HG03521 (cell line): ENCODE measurements at regions not wholly inside any gene's neighbourhood (a gene's known extent, or its start where the extent isn't known, plus 50 kb on each side); places are given as distances from the start of the nearest gene placed in this dataset.

Experiments
- ATAC-seq: cut with Tn5 transposase; IDR thresholded peaks from one replicate; pipeline ENCODE4 v1.9.1; 2021; ENCODE audit warnings: mild to moderate bottlenecking, moderate library complexity; ENCODE audit not compliant: unreplicated experiment

DNA sequence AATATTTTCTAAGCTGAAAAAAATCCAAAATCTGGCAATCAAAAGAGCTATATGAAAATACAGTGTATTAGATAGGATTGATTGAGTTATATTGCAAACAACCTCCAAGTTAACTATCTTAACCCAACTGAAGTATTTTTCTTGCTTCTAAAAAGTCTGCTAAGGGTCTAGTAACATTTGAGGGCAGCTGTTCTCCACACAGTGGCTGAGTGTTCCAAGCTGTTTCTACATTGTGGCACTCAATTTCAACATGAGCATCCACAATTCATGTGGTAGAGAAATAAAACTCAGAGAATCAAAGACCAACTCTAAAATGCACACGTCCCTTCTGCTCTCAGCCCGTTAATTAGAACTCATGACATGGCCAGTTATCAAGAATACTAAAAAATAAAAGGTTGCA lies 340.0 kb downstream of the C12orf50 start:
- ATAC-seq = no peak

DNA sequence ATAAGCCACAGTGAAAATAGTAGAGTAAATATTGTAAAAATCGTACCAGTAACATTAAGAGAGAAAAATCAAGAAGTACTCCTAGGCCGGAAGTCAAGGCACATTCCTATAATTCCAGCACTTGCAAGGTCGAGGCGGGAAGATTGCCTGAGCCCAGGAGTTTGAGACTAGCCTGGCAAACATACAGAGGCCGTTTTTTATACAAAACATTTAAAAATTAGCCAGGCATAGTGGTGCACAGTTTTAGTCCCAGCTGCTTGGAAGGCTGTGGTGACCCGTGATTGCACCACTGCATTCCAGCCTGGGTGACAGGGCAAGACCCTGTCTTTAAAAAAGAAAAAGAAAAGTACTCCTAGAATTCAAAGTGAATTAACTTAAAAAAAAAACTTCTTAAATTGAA lies 341.8 kb downstream of the C12orf50 start:
- ATAC-seq = no peak

DNA sequence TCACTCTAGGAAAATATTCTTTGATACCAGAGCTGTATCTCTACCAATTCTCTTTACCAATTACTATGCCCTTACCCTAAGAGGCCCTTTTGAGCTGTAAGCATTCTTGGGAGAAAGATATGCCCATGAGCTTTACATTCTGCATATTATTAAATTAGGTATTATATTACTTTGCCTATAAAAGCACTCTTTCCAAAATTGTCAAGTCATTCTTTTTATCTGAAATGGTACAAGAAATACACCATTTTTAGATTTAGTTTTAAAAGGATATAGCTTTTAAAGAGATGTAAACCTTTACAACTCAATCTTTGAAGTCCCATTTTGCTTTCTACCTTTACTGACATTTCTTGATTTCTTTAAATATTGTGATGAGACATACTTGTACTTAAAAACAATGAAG lies 343.5 kb downstream of the C12orf50 start:
- ATAC-seq = no peak

DNA sequence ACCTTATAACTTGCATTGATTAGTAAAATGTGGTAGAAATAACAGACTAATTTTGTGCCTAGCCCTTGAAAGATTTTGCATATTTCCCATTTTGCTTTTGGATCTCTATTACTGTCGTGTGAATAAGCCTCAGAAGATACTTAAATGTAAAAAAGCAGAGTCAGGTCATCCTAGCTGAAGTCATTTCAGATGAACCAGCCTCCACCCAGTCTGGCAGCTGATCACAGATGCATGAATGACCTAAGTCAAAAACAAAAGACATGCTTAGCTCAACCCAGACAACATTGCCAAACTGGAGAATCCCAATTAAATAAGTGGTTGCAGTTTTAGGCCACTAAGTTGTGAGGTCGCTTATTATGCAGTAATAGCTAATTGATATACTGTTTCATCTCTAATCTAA lies 349.9 kb downstream of the C12orf50 start:
- ATAC-seq = no peak

DNA sequence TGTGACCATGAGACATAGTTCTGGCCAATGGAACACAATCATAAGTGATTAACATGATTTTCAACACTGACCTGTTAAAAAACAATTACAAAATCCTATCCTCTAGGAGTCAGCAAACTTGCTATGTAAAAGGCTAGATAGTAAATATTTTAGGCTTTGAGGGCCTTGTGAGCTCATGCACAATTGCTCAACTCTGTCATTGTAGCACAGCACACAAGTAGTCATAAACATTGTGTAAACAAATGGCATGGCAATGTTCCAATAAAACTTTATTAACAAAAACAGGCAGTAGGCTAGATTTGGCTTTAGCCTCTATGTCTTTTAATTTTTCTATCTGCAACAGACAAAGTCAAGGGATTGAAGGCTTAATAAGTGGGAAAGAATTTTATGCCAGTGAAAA lies 350.7 kb downstream of the C12orf50 start:
- ATAC-seq = no peak

DNA sequence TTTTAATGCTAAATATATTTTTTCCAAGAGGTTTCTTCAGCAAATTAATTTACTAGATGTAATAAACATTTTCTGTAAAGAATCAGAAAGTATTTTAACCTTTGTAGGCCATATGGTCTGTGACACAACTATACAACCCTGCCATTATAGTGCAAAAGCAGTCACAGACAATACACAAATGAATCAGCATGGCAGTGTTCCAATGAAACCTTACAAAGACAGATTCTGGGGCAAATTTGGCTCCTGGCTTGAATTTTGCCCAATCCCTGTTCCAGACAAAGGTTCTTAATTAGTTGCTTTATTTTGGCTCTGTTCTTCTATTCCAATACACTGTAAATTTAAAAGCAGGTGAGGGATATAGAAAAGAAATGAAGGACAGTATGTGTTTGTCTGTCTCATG lies 352.5 kb downstream of the C12orf50 start:
- no peak for ATAC-seq

DNA sequence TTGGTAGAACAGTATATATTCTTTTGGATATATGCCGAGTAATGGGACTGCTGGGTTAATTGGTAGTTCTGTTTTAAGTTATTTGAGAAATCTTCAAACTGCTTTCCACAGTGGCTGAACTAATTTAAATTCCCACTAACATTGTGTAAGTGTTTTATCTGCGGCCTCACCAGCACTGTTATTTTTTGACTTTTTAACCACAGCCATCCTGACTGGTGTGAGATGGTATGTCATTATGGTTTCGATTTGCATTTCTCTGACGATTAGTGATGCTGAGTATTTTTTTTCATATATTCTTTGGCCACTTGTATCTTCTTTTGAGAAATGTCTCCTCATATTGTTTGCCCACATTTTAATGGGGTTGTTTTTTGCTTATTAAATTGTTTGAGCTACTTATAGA lies 357.4 kb downstream of the C12orf50 start:
- ATAC-seq = no peak

DNA sequence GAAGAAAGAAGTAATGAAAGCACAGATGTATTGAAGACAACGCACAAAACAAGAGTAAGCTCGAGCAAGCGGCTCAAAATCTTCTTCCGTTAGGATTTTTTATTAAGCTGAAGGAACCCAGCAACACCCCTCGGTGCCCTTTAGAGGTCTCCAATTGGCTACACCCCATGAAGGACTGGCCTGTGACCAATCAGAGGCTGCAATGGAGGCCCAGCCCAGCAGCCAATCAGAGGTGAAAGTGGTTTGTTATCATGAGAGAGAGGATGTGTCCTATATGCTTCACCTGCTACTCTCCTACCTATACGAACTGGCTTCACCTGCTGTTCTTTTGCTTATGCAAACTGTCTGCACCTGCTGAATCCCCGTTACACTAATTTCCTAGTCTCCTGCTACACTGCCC lies 358.8 kb downstream of the C12orf50 start:
- ATAC-seq = no peak

DNA sequence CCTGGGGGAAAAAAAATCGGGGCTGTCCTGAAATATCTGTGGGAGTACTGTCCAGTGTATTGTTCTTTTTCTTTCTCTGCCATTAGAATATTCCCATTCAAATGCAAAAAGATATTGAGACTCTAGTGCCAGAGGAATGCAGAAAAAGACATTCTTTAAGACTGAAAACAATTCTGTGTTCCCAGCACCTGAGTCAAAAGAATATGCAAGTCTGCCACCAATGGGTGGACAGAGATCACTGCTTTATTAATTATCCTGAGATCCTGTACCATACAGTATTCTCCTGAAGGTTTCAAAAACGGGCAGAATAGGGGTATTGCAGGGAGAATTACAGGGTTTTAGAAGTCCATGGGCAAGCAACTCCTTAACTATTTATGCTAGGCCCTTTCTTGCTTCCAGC lies 361.8 kb downstream of the C12orf50 start:
- no peak for ATAC-seq

DNA sequence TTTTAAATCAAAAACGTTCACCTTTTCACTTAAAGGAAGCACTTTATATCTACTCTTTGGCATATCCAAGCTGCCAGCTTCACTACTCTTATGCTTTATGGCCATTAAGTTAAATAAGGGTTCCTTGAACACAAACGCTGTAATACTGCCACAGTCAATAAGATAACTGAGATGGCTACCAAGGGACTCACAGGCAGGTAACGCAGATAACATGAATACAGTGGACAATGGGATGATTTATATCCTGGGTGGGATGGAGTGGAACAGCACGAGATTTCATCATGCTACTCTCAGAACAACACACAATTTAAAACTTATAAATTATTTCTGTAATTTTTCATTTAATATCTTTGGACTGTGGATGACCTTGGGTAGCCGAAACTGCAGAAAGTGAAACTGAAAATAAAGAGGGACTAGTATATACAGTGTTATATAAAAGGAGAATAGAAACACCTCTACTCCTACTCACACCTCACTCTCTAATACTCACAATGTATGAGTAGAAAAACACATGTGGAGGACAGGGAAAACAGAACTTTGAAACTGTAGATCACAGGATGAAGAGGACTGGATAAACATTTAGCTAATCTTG lies 367.3 kb downstream of the C12orf50 start:
- ATAC-seq = peak; percentile 88

DNA sequence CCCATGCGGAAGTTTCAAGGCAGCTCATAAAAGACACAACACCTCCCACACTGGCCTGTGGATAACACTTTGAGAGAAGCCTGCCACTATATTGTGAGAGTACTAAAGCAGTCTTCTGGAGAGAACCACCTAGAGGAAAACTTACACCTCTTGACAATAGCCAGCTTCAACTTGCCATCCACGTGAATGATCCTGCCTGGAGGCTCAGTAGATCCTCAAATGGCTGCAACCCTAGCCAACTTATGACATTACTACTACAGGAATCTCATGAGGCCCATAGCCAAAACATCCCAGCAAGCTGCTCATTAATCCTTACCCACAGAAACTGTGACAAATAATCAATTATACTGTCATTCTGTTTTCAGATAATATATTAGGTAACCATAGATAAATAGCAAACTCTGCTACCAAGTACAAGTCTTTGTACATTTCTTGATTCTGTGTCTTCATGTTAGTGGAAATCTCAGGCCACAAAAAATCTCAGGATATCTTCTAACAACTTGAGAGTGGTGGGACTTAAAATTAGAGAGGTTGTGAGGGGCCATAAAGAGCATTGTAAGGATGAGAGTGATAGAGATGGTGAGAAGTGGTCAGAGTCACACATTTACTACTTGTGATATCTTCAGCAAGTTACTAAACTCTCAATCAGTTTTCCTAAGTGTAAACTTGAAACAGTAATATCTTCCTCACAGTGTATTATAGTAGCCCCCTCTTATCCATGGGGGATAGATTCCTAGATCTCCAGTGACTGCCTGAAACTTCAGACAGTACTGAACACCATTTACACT lies 368.0 kb downstream of the C12orf50 start:
- ATAC-seq = no peak

DNA sequence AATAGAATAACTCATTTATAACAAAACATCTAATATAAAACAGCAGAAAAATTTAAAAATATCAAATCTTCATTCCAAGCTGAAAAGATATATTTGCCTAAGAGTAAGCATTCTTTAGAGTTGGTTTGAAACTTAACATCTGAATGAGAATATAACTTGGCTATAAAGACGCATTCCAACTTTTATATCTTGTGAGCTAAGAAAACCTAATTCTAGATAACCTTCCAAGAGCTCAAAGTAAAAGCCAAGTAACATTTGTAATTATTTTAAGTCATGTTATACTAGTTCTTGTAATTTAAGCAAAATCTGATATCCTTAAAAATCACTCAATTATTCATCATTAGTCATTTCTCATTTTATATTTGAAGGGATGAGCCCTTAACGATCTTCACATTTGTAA lies 368.9 kb downstream of the C12orf50 start:
- ATAC-seq = no peak

DNA sequence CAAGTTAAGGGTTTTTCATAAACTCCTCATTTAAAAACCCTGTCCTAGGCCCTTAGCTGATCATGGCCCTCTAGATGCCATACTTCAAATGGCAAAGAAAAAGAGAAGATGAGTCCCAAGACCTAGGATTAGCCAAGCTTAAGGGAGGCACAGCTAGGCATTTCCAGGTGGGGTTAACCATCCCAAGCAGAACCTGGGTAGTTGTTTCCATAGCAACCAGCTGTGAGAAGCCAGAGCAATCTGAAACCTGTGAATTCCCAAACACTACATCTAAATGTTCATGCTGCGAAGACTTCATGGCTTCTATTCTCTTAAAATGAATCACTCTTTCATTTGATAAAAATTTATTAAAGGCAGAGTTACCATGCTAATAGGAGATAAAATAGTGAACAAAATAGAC lies 372.9 kb downstream of the C12orf50 start:
- no peak for ATAC-seq

DNA sequence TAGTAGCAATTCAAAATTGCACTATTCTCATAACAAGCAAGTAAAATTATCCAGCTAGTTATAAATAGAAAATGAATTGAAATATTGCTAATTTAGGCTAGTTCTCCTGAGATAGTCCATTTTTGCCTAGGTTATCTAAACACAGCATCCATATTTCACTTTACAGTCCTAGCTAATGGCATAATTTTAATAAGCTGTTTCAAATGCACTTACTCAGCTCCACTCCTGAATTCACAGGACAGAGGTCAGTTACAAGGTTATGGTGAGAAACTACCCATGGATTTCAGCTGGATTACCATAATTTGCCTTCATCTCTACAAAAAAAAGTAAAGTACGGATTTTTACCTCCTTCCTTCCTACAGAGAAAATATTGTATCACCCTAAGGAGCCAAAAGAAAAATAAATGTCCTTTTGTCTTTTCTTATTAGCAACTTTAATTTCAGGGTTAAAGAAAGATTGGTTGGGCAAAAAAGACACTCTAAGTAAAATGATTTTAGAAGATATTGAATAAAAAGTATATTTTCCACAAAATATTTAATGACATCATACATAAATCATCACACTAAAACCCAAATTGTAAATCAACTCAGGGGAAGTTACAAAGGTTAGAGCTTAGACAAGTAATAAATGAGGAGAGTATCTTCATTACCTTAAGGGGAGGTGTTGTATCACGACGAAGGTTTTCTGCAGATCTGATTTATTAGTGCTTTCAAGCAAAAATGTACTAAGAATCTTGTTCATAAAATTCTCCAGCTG lies 377.4 kb downstream of the C12orf50 start:
- no peak for ATAC-seq

DNA sequence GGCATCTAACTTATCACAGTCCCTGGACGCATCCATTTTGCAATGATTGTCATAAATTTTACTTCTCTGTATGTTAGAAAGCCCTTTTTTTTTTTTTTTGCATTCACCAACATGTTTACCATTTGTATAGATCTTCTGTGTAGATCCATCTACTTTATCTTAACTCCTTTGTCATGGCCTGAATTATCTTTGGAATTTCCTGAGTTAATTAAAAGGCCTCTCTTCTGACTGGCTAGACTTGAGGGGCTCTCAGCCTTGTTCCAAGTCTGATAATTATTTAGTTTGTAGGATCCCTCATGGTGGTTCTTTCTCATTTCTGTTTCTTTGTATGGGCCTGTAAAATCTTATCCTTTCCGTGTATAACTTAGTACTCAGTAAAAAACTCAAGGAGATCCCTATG lies 387.0 kb downstream of the C12orf50 start:
- no peak for ATAC-seq

DNA sequence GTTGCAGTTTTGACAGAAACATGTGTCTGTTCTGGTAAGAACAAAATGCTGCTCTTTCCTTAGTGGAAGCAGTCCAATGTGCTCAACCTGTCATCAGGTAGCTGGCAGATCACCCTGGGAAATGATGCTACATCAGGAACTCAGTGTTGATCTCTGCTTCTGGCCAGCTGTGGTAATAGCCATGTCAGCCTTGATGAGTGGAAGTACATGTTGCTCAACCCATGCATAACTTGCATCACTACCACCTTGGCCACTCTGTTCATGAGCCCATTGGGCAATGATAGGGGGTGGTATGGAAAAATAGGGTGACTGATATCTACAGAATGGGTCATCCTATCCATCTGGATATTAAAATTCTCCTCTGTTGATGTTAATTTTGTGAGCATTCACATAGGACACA lies 411.0 kb downstream of the C12orf50 start:
- ATAC-seq = no peak

DNA sequence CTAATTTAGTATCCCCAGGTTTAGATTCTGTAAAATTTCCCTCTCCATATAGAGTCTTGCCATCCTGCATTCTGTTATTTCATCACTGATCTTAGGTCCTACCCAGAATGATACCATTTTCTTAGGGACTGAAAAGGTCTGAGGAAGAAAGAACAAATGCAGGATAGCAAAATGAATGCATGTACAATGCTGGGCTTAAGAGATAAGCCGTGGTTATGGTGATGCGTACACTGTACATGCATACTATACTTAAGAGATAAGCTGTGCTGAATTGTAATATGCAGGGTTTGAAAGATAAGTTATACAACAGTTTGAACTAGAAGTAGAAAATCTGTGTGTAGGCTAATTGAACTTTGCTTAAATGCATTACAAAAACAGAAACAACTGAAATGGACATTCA lies 416.2 kb downstream of the C12orf50 start:
- ATAC-seq = no peak

DNA sequence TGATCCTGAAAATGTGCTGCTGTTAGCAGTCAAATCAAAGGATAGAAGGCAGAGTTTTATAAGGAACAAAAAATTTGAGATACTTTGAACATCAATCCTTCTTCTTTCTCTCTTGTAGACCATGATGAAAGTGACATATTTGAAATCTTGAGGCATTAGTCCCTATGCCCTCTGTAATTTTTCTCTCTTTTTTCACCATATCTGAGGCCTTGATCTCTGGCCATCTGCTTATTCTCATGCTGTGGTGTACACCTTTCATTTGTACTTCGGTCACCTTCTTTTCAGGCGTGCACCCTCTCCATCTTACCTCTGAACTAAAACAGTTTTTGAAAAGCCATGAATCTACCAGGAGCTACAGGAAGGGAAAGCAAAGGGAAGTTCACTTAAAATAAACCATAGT lies 420.9 kb downstream of the C12orf50 start:
- ATAC-seq = no peak

DNA sequence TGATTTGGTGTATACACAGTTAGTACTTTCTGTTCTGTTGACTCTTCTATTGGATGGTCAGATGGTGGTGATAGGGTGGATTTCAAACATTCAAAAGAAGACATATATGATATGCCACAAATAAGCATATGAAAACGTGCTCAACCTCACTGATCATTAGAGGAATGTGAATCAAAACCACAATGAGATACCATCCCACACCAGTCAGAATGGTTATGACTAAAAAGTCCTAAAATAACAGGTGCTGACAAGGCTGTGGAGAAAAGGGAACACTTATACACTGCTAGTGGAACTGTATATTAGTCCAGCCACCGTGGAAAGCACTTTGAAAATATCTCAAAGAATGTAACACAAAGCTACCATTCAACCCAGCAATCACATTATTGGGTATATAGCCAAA lies 425.5 kb downstream of the C12orf50 start:
- ATAC-seq = no peak

DNA sequence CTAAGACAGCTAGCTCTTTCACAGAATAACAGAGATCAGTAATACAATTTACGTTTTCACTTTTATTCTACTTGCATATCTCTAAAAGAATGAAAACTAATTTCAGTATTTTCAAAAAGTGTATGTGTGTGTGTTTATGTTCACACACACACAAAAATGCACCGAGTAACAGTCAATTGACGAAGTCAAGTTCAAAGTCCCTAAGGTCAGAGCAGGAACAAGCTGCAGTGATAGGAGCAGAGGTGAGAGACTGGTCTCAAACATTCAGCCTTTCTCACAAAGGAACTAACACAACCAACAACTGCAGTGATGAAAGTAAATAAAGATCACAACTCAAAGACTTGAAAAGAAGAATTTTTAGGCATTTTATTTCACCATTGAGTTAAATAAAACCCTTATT lies 429.7 kb downstream of the C12orf50 start:
- no peak for ATAC-seq

DNA sequence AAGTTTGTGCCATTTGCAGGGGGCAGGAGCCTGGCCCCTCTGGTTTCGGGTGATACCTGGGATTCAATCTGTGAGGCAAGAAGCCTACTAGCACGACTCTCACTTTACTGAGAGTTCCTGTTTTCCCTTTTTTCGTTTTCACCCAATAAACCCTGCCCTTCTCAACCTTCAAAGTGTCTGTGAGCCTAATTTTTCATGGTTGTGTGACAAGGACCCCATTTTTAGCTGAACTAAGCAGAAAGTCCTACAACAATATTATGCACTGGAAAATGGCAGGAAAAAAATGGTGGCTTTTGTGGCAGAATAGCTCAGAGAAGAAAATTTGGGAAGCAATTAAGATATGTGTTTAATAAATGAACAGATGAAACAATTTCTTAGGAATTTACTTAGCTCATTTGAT lies 432.1 kb downstream of the C12orf50 start:
- ATAC-seq = no peak

DNA sequence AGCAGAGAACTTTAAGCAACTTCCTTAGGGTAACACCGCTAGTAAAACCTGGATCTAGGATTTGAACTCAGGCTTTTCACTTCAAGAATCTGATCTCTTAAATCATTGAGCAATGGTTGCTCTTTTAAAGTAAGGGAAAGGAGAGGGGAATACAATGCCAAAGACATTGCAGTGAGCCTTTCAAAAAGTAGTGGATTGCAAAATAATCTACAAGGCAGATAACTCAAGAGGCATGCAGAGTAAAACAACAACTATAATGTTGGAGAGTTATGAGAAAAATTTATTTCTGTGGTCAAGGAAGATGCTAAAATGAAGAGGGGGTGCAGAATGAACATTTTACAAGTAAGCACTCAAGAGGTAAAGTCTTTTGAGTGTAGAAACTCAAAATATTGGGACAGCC lies 432.6 kb downstream of the C12orf50 start:
- no peak for ATAC-seq
